ENCODE measurements at regions not wholly inside any gene's neighbourhood (a gene's known extent, or its start where the extent isn't known, plus 50 kb on each side); places are given as distances from the start of the nearest gene placed in this dataset.
"Not testable (repeated sequence)": the region's sequence is repeated elsewhere in the genome, so short reads cannot be mapped to it uniquely, and the experiment has no call there.

DNA sequence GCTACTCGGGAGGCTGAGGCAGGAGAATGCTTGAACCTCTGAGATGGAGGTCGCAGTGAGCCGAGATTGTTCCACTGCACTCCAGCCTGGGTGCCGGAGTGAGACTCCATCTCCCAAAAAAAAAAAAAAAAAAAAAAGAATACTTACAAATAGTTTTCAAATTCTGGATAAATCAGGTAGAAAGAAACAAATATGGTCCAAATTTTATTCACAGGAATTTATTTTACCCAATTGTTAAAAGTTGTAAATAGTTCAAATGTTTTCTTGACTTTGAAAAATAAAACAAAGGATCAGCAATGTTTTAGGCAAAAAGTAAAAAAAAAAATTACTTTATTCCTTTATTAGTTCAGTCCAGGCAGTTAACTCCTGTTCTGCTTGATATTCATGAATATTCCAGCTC lies 172.9 kb upstream of the NAMPT start:
- in situ Hi-C loops (cut with HindIII; ENCODE audit: low sequenced_read_pairs) = no loop called here

DNA sequence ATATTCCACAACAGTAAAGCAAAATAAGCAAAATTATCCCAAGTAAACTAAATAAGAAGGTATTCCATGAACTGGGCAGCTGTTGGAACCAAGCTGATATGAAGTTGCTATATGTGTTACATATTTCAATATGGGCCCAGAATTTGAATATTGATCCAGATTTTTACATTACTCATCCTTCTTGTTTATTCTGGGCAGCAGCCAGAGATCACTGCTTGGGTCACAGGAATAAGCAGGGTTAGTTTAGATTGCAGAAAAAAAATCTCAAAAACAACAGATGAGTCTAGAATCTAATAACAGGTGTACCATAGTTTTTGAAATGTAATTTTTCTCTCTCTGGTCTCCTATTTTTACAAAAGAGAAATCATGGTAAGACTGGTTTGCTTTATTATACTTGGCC lies 171.5 kb upstream of the NAMPT start:
- in situ Hi-C loops (cut with HindIII; ENCODE audit: low sequenced_read_pairs) = no loop called here

DNA sequence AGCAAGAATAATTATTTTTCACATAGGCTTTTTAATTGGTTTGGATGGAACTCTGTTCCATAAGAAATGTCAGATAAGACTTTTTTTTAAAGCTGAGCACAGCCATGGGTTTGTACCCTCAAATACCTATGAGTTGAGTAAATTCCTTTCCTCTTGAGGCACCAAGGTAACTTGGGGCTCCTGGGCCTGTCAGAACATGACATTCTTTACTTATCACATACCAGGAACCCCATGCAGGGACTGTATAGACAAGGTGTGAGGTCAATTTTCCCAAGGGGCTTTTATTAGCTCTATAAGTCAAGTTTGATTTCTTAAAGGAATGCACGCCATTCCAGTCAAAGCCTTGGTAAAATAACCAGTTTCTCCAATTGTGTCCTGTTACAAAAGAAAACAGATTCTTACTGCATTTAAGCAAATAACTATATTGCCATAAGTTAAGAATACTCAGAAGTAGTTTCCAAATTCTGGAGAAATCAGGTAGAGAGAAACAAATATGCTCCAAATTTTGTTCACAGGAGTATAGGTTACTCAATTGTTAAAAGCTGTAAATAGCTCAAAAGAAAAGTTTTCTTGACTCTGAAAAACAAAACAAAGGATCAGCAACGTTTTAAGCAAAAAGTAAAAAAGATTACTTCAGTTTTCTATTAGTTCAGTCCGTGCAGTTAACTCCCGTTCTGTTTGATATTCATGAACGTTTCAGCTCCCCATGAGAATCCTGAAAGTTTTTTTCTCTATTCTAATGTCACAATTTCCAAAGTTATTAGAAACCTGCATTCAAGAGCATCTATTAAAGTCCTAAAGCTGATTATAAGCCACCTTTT lies 167.5 kb upstream of the NAMPT start:
- in situ Hi-C loops (cut with HindIII; ENCODE audit: low sequenced_read_pairs) = no loop called here

DNA sequence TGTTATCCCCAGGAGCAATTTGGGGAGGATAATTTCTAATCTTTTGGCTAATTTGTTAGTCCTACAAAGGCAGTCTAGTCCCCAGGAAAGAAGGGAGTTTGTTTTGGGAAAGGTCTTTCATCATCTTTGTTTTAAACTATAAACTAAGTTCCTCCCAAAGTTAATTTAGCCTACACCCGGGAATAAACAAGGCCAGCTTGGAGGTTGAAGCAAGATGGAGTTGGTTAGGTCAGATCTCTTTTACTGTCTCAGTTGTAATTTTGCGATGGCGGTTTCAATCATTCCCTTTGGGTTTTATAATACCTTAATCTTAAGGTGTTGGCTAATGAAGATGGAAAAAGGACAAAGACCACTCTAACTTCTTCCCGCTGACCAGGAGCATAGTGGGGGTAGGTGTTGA lies 166.4 kb upstream of the NAMPT start:
- in situ Hi-C loops (cut with HindIII; ENCODE audit: low sequenced_read_pairs) = no loop called here

DNA sequence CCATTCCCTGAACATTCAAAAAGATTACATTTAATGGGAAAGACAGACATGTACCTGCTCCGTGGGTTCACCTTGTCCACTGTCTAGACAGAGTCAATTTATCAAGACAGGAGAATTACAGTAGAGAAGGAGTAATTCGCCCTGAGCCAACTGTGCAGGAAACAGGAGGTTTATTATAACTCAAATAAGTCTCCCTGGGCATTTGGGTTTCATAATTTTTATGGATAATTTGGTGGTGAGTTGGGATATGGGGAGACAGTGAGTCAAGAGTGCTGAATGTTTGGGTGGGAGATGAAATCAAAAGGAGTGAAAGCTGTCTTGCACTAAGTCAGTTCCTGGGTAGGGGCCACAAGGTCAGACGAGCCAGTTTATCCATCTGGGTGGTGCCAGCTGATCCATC lies 165.9 kb upstream of the NAMPT start:
- in situ Hi-C loops (cut with HindIII; ENCODE audit: low sequenced_read_pairs) = no loop called here

DNA sequence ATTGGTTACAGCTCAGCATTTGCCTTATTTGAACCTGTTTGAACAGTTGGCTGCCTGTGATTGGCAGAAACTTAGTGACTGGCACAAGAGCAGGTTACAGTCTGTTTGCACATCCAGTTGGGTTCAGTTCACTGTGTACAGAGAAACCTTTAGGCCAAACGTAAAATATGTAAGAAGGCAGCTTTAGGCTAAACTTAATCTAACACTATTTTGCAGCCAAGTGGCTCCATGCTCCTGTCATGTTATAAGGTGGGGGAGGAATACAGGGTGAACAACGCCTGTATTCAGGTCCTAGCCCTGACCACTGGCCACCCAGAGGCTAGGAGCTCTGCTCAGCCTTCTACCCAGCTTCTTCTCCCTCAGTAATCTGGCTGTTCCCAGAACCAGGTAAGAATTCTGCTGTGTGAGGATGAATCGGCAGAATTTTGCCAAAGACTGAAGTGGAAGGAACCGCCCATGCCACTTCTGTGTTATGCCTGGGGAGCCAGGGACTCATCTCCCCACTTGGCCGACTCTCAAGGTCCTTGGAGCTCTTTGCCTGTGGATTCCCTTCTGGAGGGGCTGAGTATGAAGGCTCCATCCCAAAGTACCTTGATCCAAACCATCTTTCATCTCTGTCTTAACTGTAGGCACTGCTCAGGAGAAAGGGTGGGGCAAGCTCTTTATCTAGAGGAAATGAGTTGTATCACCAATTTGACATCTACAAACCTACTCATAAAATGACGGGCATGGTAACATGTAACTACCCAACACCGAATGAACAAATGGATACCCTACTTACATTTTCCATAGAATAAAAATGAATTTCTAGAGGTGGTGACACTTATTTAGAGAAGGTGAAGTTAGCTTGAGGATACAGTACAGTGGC lies 164.4 kb upstream of the NAMPT start:
- in situ Hi-C loops (cut with HindIII; ENCODE audit: low sequenced_read_pairs) = no loop called here

DNA sequence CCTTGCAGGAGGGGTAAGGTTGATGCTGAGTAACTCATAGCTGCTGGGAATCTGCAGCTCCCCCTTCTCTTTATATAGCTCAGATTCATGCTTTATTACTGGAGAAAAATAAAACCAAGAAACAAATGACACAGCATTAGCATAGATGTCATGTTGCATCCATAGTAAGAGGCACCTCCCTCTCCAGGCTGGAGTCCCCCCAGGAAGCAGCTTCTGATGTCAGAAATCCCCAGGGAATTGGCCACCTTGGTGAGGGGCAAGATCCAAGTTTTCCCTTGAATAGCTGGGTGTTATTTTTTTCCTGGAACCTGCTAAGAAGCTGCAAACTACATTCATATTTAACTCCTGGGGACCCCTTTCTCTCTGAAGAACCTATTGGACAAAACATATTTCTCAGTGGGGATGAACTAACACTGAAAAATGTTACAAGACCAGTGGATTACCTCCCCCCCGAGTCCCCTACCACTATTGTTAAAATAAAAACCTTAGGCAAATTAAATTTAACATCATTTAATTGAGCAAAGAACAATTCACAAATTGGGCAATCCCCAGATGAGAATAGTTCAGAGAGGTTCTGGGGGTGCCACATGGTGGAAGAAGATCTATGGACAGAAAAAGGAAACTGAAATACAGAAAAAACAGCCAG lies 163.7 kb upstream of the NAMPT start:
- in situ Hi-C loops (cut with HindIII; ENCODE audit: low sequenced_read_pairs) = no loop called here

DNA sequence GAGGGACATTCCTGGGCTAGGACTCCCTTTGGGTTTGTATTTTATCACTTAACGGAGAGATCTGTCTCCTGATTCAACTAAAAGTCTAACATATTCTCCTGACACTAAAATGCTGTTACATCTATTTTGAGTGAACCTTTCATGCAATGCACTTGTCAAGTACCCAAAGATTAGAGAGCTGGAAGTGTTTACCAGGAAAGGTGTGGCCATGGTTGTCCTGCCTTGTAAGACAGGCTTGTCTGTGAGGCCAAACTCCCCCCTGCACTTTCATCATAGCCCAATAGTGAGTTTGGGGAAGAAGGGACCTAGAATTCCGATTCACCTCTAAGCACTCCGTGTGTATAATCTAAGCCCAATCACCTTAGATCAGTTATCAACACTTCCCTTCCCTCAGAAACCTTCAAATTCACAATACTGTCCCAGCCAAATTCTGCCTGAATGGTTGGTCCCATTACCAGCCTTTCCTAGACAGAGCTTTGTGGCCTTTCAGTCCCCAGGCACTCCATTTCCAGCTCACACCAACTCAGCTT lies 162.6 kb upstream of the NAMPT start:
- in situ Hi-C loops (cut with HindIII; ENCODE audit: low sequenced_read_pairs) = no loop called here

DNA sequence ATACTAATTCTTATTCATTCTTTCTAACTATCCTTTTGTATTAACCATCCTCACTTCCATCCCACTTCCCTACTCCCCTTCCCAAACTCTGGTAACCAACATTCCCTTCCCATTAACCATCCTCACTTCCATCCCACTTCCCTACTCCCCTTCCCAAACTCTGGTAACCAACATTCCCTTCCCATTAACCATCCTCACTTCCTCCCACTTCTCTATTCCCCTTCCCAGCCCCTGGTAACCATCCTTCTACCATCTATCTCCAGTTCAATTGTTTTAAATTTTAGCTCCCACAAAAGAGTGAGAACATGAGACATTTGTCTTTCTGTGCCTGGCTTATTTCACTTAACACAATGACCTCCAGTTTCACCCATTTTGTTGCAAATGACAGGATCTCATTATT lies 160.6 kb upstream of the NAMPT start:
- in situ Hi-C loops (cut with HindIII; ENCODE audit: low sequenced_read_pairs) = not testable (repeated sequence)

DNA sequence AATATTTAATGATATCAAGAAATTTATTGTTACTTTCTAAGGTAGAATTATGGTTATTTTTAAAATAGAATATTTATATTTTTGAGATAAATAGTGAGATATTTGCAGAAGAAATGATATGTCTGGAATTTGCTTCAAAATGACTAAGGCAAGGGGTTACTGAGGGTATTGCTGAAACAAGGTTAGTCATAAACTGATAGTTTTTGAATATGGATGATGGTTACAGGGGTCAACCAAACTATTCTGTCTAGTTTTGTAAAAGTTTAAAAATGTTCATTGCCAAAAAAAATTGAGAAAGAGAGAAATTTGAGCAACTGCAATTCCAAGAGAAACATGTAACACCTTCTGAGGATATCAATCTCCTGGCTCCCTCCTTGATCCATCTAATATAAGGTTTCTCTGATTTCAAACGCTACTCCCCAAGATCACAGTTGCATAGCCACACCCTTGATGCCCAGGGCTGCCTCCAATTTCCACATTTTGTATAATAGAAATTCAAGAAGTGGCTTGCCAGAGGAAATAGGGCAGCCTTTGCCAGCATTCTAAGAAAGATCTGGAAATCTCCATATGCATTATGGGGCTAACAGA lies 159.4 kb upstream of the NAMPT start:
- in situ Hi-C loops (cut with HindIII; ENCODE audit: low sequenced_read_pairs) = no loop called here

DNA sequence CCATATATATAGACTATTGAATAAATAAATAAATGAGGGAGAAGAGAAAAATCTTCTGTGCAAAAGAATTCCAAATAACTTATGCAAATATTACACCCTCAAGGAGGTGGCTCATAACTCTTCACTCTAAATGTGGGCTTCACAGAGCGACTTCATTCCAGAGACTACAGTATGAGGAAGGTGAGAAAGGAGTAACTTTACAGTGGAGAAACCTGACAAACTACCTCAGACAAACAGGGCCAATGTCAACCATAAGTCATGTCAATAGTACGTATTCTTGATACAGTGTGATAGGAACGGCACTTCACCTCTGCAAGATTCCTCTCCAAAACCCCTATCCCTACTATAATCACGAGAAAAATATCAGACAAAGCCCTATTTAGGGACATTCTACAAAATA lies 158.4 kb upstream of the NAMPT start:
- in situ Hi-C loops (cut with HindIII; ENCODE audit: low sequenced_read_pairs) = no loop called here

DNA sequence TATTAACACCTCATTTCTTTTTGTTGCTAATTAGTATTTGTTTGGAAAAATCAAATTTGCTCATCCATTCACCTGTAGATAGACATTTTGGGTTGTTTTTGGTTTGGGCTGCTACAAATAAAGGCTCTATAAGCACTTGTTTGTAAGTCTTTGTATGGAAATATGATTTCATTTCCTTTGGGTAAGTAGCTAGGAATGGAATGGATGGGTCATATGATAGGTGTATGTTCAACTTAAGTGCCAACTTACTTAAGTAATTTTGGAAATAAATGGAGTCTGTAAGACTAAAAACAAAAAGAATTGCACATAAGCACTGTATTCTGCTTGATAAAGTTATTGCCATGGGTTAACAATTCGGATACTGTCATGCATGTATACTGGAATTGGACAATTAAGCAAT lies 157.7 kb upstream of the NAMPT start:
- in situ Hi-C loops (cut with HindIII; ENCODE audit: low sequenced_read_pairs) = no loop called here

DNA sequence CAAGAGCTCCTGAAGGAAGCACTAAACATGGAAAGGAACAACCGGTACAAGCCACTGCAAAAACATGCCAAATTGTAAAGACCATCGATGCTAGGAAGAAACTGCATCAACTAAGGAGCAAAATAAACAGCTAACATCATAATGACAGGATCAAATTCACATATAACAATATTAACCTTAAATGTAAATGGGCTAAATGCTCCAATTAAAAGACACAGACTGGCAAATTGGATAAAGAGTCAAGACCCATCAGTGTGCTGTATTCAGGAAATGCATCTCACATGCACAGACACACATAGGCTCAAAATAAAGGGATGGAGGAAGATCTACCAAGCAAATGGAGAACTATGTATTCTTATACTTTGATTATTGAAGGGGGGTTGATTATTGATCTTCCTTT lies 156.6 kb upstream of the NAMPT start:
- in situ Hi-C loops (cut with HindIII; ENCODE audit: low sequenced_read_pairs) = not testable (repeated sequence)

DNA sequence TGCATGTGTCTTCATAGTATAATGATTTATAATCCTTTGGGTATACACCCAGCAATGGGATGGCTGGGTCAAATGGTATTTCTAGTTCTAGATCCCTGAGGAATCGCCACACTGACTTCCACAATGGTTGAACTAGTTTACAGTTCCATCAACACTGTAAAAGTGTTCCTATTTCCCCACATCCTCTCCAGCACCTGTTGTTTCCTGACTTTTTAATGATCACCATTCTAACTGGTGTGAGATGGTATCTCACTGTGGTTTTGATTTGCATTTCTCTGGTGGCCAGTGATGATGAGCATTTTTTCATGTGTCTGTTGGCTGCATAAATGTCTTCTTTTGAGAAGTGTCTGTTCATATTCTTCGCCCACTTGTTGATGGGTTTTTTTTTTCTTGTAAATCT lies 152.2 kb upstream of the NAMPT start:
- in situ Hi-C loops (cut with HindIII; ENCODE audit: low sequenced_read_pairs) = not testable (repeated sequence)

DNA sequence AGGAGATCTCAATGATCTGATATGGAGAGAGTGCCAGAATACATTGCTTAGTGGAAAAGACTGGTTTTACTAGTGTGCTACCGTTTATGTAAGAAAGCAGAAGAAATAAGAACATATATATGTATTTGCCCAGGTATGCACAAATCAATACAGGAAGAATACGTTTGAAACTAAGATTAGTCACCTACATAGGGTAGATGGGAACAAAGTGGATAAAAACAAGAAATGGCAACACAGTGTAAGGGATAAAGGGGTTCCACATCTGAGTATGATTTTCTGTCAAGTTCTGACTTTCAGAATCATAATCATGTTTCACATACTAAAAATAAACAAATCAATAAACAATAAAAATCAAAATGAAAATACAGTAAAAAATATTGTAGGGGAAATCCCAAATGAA lies 148.6 kb upstream of the NAMPT start:
- in situ Hi-C loops (cut with HindIII; ENCODE audit: low sequenced_read_pairs) = no loop called here

DNA sequence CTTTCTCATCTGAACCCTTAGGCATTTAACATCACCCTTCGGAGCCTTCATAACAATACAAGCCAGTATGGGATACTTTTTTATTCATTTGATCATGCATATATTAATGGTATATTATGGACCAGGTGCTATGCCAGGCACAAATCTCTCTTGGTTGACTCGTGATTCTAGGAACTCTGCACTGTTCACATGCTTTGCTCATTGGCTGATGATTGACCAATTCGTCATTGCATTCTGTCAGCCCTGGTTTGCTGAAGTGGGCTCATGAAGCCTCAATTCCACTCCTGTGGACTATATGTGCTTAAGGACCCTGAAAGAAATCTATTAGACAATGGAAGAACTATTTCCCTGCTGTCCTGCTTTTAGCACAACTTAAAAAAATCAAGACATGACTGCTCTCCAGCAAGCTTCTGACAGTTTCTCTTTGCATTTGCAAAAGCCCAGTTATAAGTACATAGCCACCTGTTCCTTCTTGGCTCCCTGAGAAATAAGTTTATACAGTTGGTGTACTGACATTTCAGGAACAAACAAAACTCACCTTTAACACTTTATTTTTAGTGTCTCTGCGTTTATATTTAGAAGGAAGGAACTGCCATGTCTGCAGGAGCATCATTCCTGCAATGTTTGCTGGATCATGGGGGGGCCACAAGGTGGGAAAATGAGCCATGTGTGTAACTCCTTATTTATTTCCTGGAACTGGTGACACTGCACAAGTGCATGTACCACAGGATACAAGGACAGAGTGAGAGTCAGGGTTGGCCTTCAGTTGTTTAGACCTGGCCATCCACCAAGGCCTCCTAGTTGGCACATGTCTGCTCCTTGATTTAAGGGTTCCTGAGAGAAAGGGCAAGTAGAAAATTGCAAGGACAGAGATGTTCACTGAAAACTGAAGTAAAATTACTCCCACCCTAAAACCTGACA lies 146.0 kb upstream of the NAMPT start:
- in situ Hi-C loops (cut with HindIII; ENCODE audit: low sequenced_read_pairs) = no loop called here

DNA sequence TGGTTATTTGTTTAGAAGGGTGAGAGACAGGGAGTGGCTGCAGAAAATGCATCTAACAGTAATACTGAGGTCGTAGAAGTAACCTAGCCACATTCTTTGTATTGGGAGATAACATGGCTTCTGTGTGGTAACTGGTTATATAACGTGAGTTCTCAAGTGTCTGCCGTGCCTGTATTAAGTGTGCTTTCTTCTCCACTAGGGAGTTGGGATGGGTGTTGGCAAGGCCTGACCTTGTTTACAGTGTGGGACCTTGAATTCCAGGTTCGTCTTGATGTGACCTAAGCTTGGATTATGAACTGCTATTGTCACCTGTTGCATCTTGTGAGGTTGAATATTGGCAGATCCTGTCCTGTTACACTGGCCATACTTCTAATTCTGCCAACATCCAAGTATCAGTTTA lies 145.3 kb upstream of the NAMPT start:
- in situ Hi-C loops (cut with HindIII; ENCODE audit: low sequenced_read_pairs) = no loop called here

DNA sequence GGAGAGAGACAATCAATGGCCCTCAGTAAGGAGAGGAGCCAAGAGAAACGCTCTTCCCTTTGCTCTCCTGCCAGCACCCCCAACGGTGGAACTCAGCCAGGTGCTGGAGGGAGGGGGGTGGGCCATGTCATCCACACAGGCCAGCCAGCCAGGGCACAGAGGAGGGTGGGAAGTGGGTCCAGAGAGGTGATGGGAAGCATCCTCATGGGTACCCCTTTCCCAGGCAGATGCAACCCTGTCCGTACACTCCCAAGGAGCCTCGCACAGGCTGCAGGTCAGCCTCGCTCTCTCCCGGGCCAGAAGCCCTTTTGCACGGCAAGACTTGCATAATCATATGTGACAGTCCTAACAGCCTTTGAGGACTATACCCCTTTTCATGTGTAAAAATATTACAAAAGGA lies 142.0 kb upstream of the NAMPT start:
- in situ Hi-C loops (cut with HindIII; ENCODE audit: low sequenced_read_pairs) = no loop called here

DNA sequence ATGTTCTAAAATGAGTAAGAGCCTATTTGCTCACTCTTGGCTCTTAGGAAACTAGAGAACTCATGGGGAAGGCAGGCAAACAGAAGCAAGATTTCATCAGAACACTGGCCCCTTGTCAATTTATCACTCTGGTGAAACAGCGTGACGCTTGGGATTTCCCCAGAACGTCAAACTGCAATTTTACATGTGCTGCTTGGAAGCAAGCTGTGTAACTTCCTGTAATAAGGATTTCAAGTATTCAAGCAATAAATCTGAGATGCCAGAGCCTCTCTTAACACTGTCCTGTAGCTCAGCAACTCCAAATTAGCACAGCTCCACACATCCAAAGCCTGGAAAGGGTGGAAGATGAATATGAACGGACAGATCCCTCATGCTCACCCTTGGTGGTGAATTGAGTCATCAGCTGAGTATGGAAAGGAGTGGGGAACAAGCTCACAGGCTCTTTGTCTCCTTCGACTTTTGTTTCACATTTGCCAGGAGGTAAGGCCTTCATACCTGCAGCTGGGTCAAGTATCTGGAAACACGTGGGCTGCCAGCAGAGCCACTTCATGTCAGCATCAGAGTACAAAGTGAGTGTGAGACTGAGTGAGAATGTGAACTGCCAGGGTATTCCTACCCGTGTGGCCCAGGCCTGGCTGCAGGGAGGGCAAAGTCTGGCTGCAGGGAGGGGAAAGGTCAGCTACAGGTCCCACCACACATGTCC lies 140.4 kb upstream of the NAMPT start:
- in situ Hi-C loops (cut with HindIII; ENCODE audit: low sequenced_read_pairs) = no loop called here

Data from DLD1 (cell line).